Neural cell (in vitro differentiated cells): ENCODE measurements at regions not wholly inside any gene's neighbourhood (a gene's known extent, or its start where the extent isn't known, plus 50 kb on each side); places are given as distances from the start of the nearest gene placed in this dataset.

Experiments
- H2AFZ ChIP-seq: fragments of 200-600, 300-800 bp; sonication (generic), shearing (Covaris generic); 2 replicates; pipeline ENCODE4 v1.6.0; 2014; ENCODE audit warnings: low read depth, mild to moderate bottlenecking, antibody characterized with exemption, low read length, moderate library complexity
- H3F3A ChIP-seq: fragments of 200-600 bp; shearing (Covaris generic); 2 replicates; pipeline ENCODE4 v1.6.1; 2016; ENCODE audit warnings: mild to moderate bottlenecking, moderate library complexity, mixed read lengths, antibody characterized with exemption, low read length; ENCODE audit not compliant: insufficient read depth, poor library complexity, severe bottlenecking
- H3K27ac ChIP-seq: fragments of 200-600, 300-800 bp; sonication (generic), shearing (Covaris generic); 2 replicates; pipeline ENCODE4 v1.5.1; 2014; ENCODE audit warnings: mild to moderate bottlenecking, low read length, moderate library complexity
- H3K27me3 ChIP-seq: fragments of 300-800, 200-600 bp; sonication (generic), shearing (Covaris generic); 2 replicates; pipeline ENCODE4 v1.6.0; 2014; ENCODE audit warnings: mild to moderate bottlenecking, low read depth, low read length, moderate library complexity; ENCODE audit not compliant: insufficient read depth
- H3K36me3 ChIP-seq: fragments of 300-800, 200-600 bp; sonication (generic), shearing (Covaris generic); 2 replicates; pipeline ENCODE4 v1.5.1; 2014; ENCODE audit warnings: mild to moderate bottlenecking, antibody characterized with exemption, low read length, moderate library complexity; ENCODE audit not compliant: insufficient read depth
- H3K4me2 ChIP-seq: fragments of 300-800, 200-600 bp; sonication (generic), shearing (Covaris generic); 2 replicates; pipeline ENCODE4 v1.6.0; 2014; ENCODE audit warnings: mild to moderate bottlenecking, low read length
- H3K4me3 ChIP-seq: fragments of 300-800, 200-600 bp; sonication (generic), shearing (Covaris generic); 2 replicates; pipeline ENCODE4 v1.5.1; 2014; ENCODE audit warnings: mild to moderate bottlenecking, low read length, moderate library complexity
- H3K79me2 ChIP-seq: fragments of 200-600 bp; shearing (Covaris generic); replicated peaks from 2 replicates; pipeline ENCODE4 v1.6.0; 2014; ENCODE audit warnings: mild to moderate bottlenecking, low read length, moderate library complexity; ENCODE audit not compliant: insufficient read depth
- H3K9ac ChIP-seq: fragments of 300-800, 200-600 bp; sonication (generic), shearing (Covaris generic); 2 replicates; pipeline ENCODE4 v1.6.1; 2016; ENCODE audit warnings: mild to moderate bottlenecking, low read length, mixed read lengths
- H3K9me2 ChIP-seq: fragments of 200-600 bp; shearing (Covaris generic); 2 replicates; pipeline ENCODE4 v1.6.1; 2016; ENCODE audit warnings: mild to moderate bottlenecking, low read length, mixed read lengths; ENCODE audit not compliant: insufficient read depth
- H3K9me3 ChIP-seq: fragments of 200-600, 300-800 bp; sonication (generic), shearing (Covaris generic); 2 replicates; pipeline ENCODE4 v1.6.1; 2016; ENCODE audit warnings: mild to moderate bottlenecking, mixed run types, low read length, moderate library complexity, mixed read lengths
- H4K20me1 ChIP-seq: fragments of 200-600 bp; shearing (Covaris generic); 2 replicates; pipeline ENCODE4 v1.6.1; 2016; ENCODE audit warnings: mild to moderate bottlenecking, mixed run types; ENCODE audit not compliant: insufficient read depth
- EP300 ChIP-seq: fragments of 450-650 bp; conservative IDR thresholded peaks from 2 replicates; pipeline ENCODE4 v1.6.1; 2014; ENCODE audit warnings: antibody characterized with exemption, mild to moderate bottlenecking, moderate library complexity; ENCODE audit not compliant: poor library complexity, severe bottlenecking
- EZH2 ChIP-seq: fragments of 200-600, 300-800 bp; shearing (Covaris generic), sonication (generic); IDR thresholded peaks from 2 replicates; pipeline ENCODE4 v1.6.1; 2014; ENCODE audit warnings: antibody characterized with exemption, low read length, borderline replicate concordance, mild to moderate bottlenecking; ENCODE audit not compliant: insufficient read depth, poor library complexity, severe bottlenecking
- MXI1 ChIP-seq: fragments of 450-650 bp; conservative IDR thresholded peaks from 2 replicates; pipeline ENCODE4 v1.6.1; 2014; ENCODE audit warnings: antibody characterized with exemption, mild to moderate bottlenecking; ENCODE audit not compliant: poor library complexity, severe bottlenecking
- POLR2AphosphoS5 ChIP-seq: IDR thresholded peaks from 2 replicates; pipeline ENCODE4 v1.6.1; 2012
- RAD21 ChIP-seq: fragments of 450-650 bp; conservative IDR thresholded peaks from 2 replicates; pipeline ENCODE4 v1.6.1; 2014; ENCODE audit warnings: antibody characterized with exemption, mild to moderate bottlenecking, moderate library complexity
- SMC3 ChIP-seq: fragments of 450-650 bp; conservative IDR thresholded peaks from 2 replicates; pipeline ENCODE4 v1.6.1; 2014; ENCODE audit warnings: antibody characterized with exemption, mild to moderate bottlenecking, moderate library complexity; ENCODE audit not compliant: poor library complexity
- TAF1 ChIP-seq: IDR thresholded peaks from 2 replicates; pipeline ENCODE4 v1.6.1; 2012; ENCODE audit warnings: low read depth
- TF ChIP-seq, protein P1 (sequence below): fragments of 450-650 bp; IDR thresholded peaks from 2 replicates; pipeline ENCODE4 v1.5.1; 2014; ENCODE audit warnings: antibody characterized with exemption, mild to moderate bottlenecking, moderate library complexity; ENCODE audit not compliant: poor library complexity, severe bottlenecking
- TF ChIP-seq, protein P2 (sequence below): IDR thresholded peaks from 2 replicates; pipeline ENCODE4 v1.6.1; 2012; ENCODE audit warnings: borderline replicate concordance

DNA sequence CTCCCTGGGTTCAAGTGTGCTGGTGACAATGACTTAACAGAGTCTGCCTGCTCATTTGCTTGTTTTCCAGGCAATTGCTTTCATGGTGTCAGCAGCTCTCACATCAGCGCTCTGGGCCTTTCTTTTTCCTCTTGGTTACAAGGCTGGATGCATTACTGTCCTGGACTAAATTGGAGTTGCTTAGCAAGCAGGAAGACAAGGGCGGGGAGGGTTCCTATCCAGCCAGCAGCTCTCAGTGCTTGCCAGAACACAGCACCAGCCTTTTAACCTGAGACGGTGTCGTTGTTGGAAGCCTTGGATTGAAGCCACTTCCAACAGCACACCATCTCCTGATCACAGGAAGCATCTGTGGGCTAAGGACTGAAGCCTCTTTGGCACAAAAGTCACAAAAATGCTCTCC lies 606.9 kb downstream of the CDH26 start:
- Histone ChIP-seq H3K9ac (no peak overlapping the region), H3K9me3 (no peaks in the 10 kb centered on the region), H3F3A (no peaks in the 10 kb centered on the region), H3K4me2 (no peak overlapping the region), H3K27me3 (no peaks in the 10 kb centered on the region), H3K27ac (no peak overlapping the region), H4K20me1 (no peaks in the 10 kb centered on the region), H3K9me2 (no peaks in the 10 kb centered on the region), H2AFZ (no peak overlapping the region), H3K4me3 (no peak overlapping the region), H3K36me3 (no peaks in the 10 kb centered on the region), H3K79me2 (no peaks in the 10 kb centered on the region)
- TF ChIP-seq MXI1 = no peak
- no peak for TF ChIP-seq SMC3
- TF ChIP-seq EZH2 = no peak
- no peak for TF ChIP-seq EP300
- no peak for TF ChIP-seq RAD21

DNA sequence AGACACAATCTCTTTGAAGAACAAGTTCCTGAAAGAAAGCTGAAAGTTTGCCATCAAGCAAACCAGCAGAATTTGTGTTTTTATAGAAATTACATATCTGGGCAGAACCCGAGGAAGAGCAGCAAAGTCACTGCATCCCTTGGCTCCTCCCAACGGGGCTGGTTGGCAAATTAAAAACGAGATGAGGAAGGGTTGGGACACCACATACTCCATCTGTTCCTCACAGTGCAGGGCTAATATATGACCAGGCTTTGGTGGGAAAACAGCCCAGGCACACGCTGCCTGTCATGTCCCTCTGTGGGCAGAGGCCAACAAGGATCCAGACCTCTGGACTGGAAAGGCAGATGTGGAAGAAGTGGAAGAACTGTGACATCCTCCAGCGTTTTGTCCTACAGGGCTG lies 607.3 kb downstream of the CDH26 start:
- Histone ChIP-seq H3K36me3 (no peaks in the 10 kb centered on the region), H3K9me2 (no peaks in the 10 kb centered on the region), H3F3A (no peaks in the 10 kb centered on the region), H3K9ac (no peak overlapping the region), H3K27ac (no peak overlapping the region), H3K27me3 (no peaks in the 10 kb centered on the region), H2AFZ (no peak overlapping the region), H3K79me2 (no peaks in the 10 kb centered on the region), H3K4me2 (no peak overlapping the region), H3K9me3 (no peaks in the 10 kb centered on the region), H4K20me1 (no peaks in the 10 kb centered on the region), H3K4me3 (no peak overlapping the region)
- TF ChIP-seq MXI1 = no peak
- TF ChIP-seq TAF1 = no peak
- TF ChIP-seq, protein P1, sequence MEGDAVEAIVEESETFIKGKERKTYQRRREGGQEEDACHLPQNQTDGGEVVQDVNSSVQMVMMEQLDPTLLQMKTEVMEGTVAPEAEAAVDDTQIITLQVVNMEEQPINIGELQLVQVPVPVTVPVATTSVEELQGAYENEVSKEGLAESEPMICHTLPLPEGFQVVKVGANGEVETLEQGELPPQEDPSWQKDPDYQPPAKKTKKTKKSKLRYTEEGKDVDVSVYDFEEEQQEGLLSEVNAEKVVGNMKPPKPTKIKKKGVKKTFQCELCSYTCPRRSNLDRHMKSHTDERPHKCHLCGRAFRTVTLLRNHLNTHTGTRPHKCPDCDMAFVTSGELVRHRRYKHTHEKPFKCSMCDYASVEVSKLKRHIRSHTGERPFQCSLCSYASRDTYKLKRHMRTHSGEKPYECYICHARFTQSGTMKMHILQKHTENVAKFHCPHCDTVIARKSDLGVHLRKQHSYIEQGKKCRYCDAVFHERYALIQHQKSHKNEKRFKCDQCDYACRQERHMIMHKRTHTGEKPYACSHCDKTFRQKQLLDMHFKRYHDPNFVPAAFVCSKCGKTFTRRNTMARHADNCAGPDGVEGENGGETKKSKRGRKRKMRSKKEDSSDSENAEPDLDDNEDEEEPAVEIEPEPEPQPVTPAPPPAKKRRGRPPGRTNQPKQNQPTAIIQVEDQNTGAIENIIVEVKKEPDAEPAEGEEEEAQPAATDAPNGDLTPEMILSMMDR = no peak
- no peak for TF ChIP-seq EP300
- TF ChIP-seq, protein P2, sequence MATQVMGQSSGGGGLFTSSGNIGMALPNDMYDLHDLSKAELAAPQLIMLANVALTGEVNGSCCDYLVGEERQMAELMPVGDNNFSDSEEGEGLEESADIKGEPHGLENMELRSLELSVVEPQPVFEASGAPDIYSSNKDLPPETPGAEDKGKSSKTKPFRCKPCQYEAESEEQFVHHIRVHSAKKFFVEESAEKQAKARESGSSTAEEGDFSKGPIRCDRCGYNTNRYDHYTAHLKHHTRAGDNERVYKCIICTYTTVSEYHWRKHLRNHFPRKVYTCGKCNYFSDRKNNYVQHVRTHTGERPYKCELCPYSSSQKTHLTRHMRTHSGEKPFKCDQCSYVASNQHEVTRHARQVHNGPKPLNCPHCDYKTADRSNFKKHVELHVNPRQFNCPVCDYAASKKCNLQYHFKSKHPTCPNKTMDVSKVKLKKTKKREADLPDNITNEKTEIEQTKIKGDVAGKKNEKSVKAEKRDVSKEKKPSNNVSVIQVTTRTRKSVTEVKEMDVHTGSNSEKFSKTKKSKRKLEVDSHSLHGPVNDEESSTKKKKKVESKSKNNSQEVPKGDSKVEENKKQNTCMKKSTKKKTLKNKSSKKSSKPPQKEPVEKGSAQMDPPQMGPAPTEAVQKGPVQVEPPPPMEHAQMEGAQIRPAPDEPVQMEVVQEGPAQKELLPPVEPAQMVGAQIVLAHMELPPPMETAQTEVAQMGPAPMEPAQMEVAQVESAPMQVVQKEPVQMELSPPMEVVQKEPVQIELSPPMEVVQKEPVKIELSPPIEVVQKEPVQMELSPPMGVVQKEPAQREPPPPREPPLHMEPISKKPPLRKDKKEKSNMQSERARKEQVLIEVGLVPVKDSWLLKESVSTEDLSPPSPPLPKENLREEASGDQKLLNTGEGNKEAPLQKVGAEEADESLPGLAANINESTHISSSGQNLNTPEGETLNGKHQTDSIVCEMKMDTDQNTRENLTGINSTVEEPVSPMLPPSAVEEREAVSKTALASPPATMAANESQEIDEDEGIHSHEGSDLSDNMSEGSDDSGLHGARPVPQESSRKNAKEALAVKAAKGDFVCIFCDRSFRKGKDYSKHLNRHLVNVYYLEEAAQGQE = no peak

DNA sequence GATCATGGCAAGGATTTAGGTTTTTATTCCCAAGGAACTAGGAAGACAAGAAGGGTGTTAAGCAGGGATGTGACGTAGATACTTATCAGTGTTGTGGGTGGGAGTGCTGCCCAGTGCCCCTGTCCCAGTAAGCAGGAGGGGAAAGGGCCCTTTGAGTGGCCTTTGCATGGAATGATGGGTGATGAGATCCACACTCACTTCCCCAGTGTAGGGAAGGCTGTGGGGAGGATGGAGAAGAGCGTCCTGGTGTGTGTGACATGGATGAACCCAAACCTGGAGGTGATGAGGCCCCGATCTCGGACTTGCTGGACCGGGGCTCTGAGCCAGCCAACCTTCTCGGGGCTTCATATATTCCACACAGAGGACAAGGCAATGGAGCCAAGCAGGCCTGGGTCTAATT lies 610.9 kb downstream of the CDH26 start:
- no peaks in the 10 kb centered on the region for H3K79me2 ChIP-seq
- no peaks in the 10 kb centered on the region for H3K9me3 ChIP-seq
- H3F3A ChIP-seq = no peaks in the 10 kb centered on the region
- no peak overlapping the region for H3K4me3 ChIP-seq
- no peak overlapping the region for H3K4me2 ChIP-seq
- no peak overlapping the region for H3K27ac ChIP-seq
- TF ChIP-seq RAD21 = no peak
- no peak for TF ChIP-seq EZH2
- TF ChIP-seq, protein P2 = no peak
- no peak for TF ChIP-seq MXI1
- TF ChIP-seq, protein P1 = no peak
- no peak for TF ChIP-seq POLR2AphosphoS5
- no peaks in the 10 kb centered on the region for H3K36me3 ChIP-seq
- H2AFZ ChIP-seq = no peak overlapping the region
- no peak overlapping the region for H3K9ac ChIP-seq
- no peaks in the 10 kb centered on the region for H3K27me3 ChIP-seq
- no peaks in the 10 kb centered on the region for H4K20me1 ChIP-seq
- no peaks in the 10 kb centered on the region for H3K9me2 ChIP-seq
